Liver (tissue), 8 donors: ENCODE measurements at regions not wholly inside any gene's neighbourhood (a gene's known extent, or its start where the extent isn't known, plus 50 kb on each side); places are given as distances from the start of the nearest gene placed in this dataset.

Experiments used
- DNase-seq: peaks from one replicate; pipeline ENCODE4 v3.0.0-alpha.2; 2017; ENCODE audit warnings: low spot score
- H3K27ac ChIP-seq, 2 donors: one replicate each; pipeline ENCODE4 v1.7.0; 2013; ENCODE audit warnings: inconsistent platforms in 2 of 2, low read length in 2 of 2, control low read depth in 1 of 2, low read depth in 1 of 2, mild to moderate bottlenecking in 1 of 2
- H3K27me3 ChIP-seq, 4 donors: one replicate each; pipeline versions ENCODE4 v1.6.1 to v1.7.0; 2013; ENCODE audit warnings: low read length in 3 of 4, inconsistent platforms in 1 of 4, mild to moderate bottlenecking in 1 of 4, moderate library complexity in 1 of 4; ENCODE audit not compliant: control insufficient read depth in 4 of 4, insufficient read depth in 4 of 4
- H3K36me3 ChIP-seq, 4 donors: one replicate each; pipeline versions ENCODE4 v1.6.1 to v1.7.0; 2013; ENCODE audit warnings: low read length in 3 of 4, mild to moderate bottlenecking in 3 of 4, low read depth in 1 of 4, moderate library complexity in 1 of 4; ENCODE audit not compliant: control insufficient read depth in 4 of 4, insufficient read depth in 3 of 4
- H3K4me1 ChIP-seq, 4 donors: one replicate each; pipeline versions ENCODE4 v1.6.1 to v1.7.0; 2013; ENCODE audit warnings: low read length in 3 of 4, mild to moderate bottlenecking in 3 of 4, moderate library complexity in 1 of 4; ENCODE audit not compliant: control insufficient read depth in 4 of 4, insufficient read depth in 4 of 4
- H3K4me3 ChIP-seq, 3 donors: one replicate each; pipeline versions ENCODE4 v1.6.1 to v1.7.0; 2013; ENCODE audit warnings: low read length in 3 of 3, control low read depth in 1 of 3, low read depth in 1 of 3, mild to moderate bottlenecking in 1 of 3
- H3K9ac ChIP-seq, 2 donors: one replicate each; pipeline ENCODE4 v1.7.0; 2013; ENCODE audit warnings: low read length in 2 of 2, mild to moderate bottlenecking in 2 of 2, moderate library complexity in 2 of 2, control low read depth in 1 of 2, low read depth in 1 of 2
- H3K9me3 ChIP-seq, 4 donors: one replicate each; pipeline versions ENCODE4 v1.6.1 to v1.7.0; 2013; ENCODE audit warnings: low read length in 3 of 4; ENCODE audit not compliant: control insufficient read depth in 4 of 4
- ATF3 ChIP-seq: IDR thresholded peaks from 2 replicates; pipeline ENCODE4 v1.6.1; 2016; ENCODE audit warnings: antibody characterized with exemption
- CTCF ChIP-seq: fragments of 150-350 bp; IDR thresholded peaks from 2 replicates; pipeline ENCODE4 v1.5.1; 2017; ENCODE audit warnings: improper control_type of control experiment, low read depth, low read length; ENCODE audit not compliant: missing input control
- EGR1 ChIP-seq, 2 donors: IDR thresholded peaks; 2 replicates each; pipeline ENCODE4 v1.6.1; 2016 to 2018; ENCODE audit warnings: antibody characterized with exemption in 2 of 2, low read depth in 2 of 2
- FOXA1 ChIP-seq: IDR thresholded peaks from 2 replicates; pipeline ENCODE4 v1.6.1; 2016; ENCODE audit warnings: antibody characterized with exemption
- FOXA2 ChIP-seq: IDR thresholded peaks from 2 replicates; pipeline ENCODE4 v1.6.1; 2016; ENCODE audit warnings: antibody characterized with exemption
- GABPA ChIP-seq, 2 donors: IDR thresholded peaks in 1 of 2; conservative IDR thresholded peaks in 1 of 2; 2 replicates each; pipeline ENCODE4 v1.6.1; 2016; ENCODE audit warnings: antibody characterized with exemption in 2 of 2, mild to moderate bottlenecking in 1 of 2, moderate library complexity in 1 of 2
- HNF4A ChIP-seq, 2 donors: conservative IDR thresholded peaks; 2 replicates each; pipeline ENCODE4 v1.6.1; 2016; ENCODE audit warnings: antibody characterized with exemption in 2 of 2, mild to moderate bottlenecking in 2 of 2
- HNF4G ChIP-seq: IDR thresholded peaks from 2 replicates; pipeline ENCODE4 v1.6.1; 2016; ENCODE audit warnings: antibody characterized with exemption
- JUND ChIP-seq, 2 donors: IDR thresholded peaks; 2 replicates each; pipeline ENCODE4 v1.6.1; 2016; ENCODE audit warnings: antibody characterized with exemption in 2 of 2
- MAX ChIP-seq: IDR thresholded peaks from 2 replicates; pipeline ENCODE4 v1.6.1; 2016; ENCODE audit warnings: antibody characterized with exemption
- NR2F2 ChIP-seq: IDR thresholded peaks from 2 replicates; pipeline ENCODE4 v1.6.1; 2016; ENCODE audit warnings: antibody characterized with exemption
- RAD21 ChIP-seq, 2 donors: IDR thresholded peaks; 2 replicates each; pipeline ENCODE4 v1.6.1; 2016; ENCODE audit warnings: antibody characterized with exemption in 2 of 2, mild to moderate bottlenecking in 2 of 2
- REST ChIP-seq: IDR thresholded peaks from 2 replicates; pipeline ENCODE4 v1.6.1; 2016; ENCODE audit warnings: antibody characterized with exemption, mild to moderate bottlenecking
- RXRA ChIP-seq, 2 donors: IDR thresholded peaks; 2 replicates each; pipeline ENCODE4 v1.6.1; 2017 to 2018; ENCODE audit warnings: antibody characterized with exemption in 2 of 2, mild to moderate bottlenecking in 1 of 2
- SP1 ChIP-seq: IDR thresholded peaks from 2 replicates; pipeline ENCODE4 v1.6.1; 2018; ENCODE audit warnings: antibody characterized with exemption, mild to moderate bottlenecking
- TAF1 ChIP-seq: conservative IDR thresholded peaks from 2 replicates; pipeline ENCODE4 v1.6.1; 2016; ENCODE audit warnings: antibody characterized with exemption, mild to moderate bottlenecking
- ZBTB33 ChIP-seq: IDR thresholded peaks from 2 replicates; pipeline ENCODE4 v1.6.1; 2016; ENCODE audit warnings: antibody characterized with exemption
- WGBS: extraction: QIAGEN DNeasy Blood & Tissue Kit; methylation state at CpG from one replicate; pipeline ENCODE4 v1.1.7; 2013; 5-methylcytosine and 5-hydroxymethylcytosine counted together
- donor health status: healthy.
- donor health status: healthy.
- donor health status: healthy.
- donor health status: healthy.
- donor health status: healthy.

GRCh38 chr1:184157394-184157742 is 105.8 kb downstream of the TSEN15 start (continued):
- TF ChIP-seq REST (no peak), RXRA (IDR thresholded peaks at IDR 0.05) (no peak), HNF4G (no peak), FOXA2 (no peak)

- Histone ChIP-seq H3K4me3 (no peak overlapping the region), H3K27ac (no peak overlapping the region), H3K4me1 (no peaks in the 10 kb centered on the region), H3K27me3 (no peaks in the 10 kb centered on the region), H3K9me3 (no peaks in the 10 kb centered on the region), H3K9ac (no peak overlapping the region), H3K36me3 (no peaks in the 10 kb centered on the region)
- TF ChIP-seq JUND (IDR thresholded peaks at IDR 0.05) (no peak), FOXA1 (no peak), GABPA (IDR thresholded peaks at IDR 0.05 in 1 of 2, conservative IDR thresholded peaks at IDR 0.05 in 1 of 2) (no peak), RAD21 (IDR thresholded peaks at IDR 0.05) (no peak), MAX (no peak), EGR1 (IDR thresholded peaks at IDR 0.05; ENCODE audit: low read depth in 2 of 2) (no peak), TAF1 (no peak), SP1 (no peak), HNF4A (conservative IDR thresholded peaks at IDR 0.05) (no peak), CTCF (no peak), NR2F2 (no peak)
- 75% methylated on average over 7 of the region's 7 CpGs for WGBS
- DNase-seq, result no peak
Observed at GRCh38 chr1:184158896-184159681, 107.6 kb downstream of the TSEN15 start.

- TF ChIP-seq FOXA1 (no peak), EGR1 (IDR thresholded peaks at IDR 0.05; ENCODE audit: low read depth in 2 of 2) (no peak), MAX (no peak), ATF3 (no peak), TAF1 (no peak), RAD21 (IDR thresholded peaks at IDR 0.05) (no peak), RXRA (IDR thresholded peaks at IDR 0.05) (no peak), HNF4A (conservative IDR thresholded peaks at IDR 0.05) (no peak), GABPA (IDR thresholded peaks at IDR 0.05 in 1 of 2, conservative IDR thresholded peaks at IDR 0.05 in 1 of 2) (no peak), SP1 (no peak), NR2F2 (no peak), ZBTB33 (no peak), CTCF (no peak), FOXA2 (no peak), JUND (IDR thresholded peaks at IDR 0.05) (no peak), HNF4G (no peak)
- DNase-seq, result no peak
- WGBS, result 92% methylated on average over 2 of the region's 2 CpGs
- Histone ChIP-seq H3K4me3 (no peak overlapping the region), H3K4me1 (no peaks in the 10 kb centered on the region), H3K27me3 (no peaks in the 10 kb centered on the region), H3K36me3 (no peaks in the 10 kb centered on the region), H3K27ac (no peak overlapping the region), H3K9ac (no peak overlapping the region), H3K9me3 (no peaks in the 10 kb centered on the region)
Observed at GRCh38 chr1:184160236-184160635, 108.7 kb downstream of the TSEN15 start.
